Hepatocyte (in vitro differentiated cells): ENCODE measurements at regions not wholly inside any gene's neighbourhood (a gene's known extent, or its start where the extent isn't known, plus 50 kb on each side); places are given as distances from the start of the nearest gene placed in this dataset.

Source experiments
- DNase-seq: peaks from one replicate; pipeline ENCODE4 v3.0.0-alpha.2; 2016; ENCODE audit warnings: low spot score
- H2AFZ ChIP-seq: fragments of 200-600 bp; sonication (generic); 2 replicates; pipeline ENCODE4 v1.6.0; 2016; ENCODE audit warnings: antibody characterized with exemption, mild to moderate bottlenecking
- H3K27ac ChIP-seq: fragments of 200-600 bp; sonication (generic); 2 replicates; pipeline ENCODE4 v1.5.1; 2016; ENCODE audit warnings: mild to moderate bottlenecking
- H3K27me3 ChIP-seq: fragments of 200-600 bp; sonication (generic); 2 replicates; pipeline ENCODE4 v1.6.1; 2016
- H3K36me3 ChIP-seq: fragments of 200-600 bp; sonication (generic); replicated peaks from 2 replicates; pipeline ENCODE4 v1.5.1; 2016; ENCODE audit warnings: low read depth; ENCODE audit not compliant: insufficient read depth
- H3K4me1 ChIP-seq: fragments of 200-600 bp; sonication (generic); 2 replicates; pipeline ENCODE4 v1.5.1; 2016; ENCODE audit warnings: mild to moderate bottlenecking, moderate library complexity; ENCODE audit not compliant: insufficient read depth
- H3K4me2 ChIP-seq: fragments of 200-600 bp; sonication (generic); 2 replicates; pipeline ENCODE4 v1.6.0; 2016
- H3K4me3 ChIP-seq: fragments of 200-600 bp; sonication (generic); 2 replicates; pipeline ENCODE4 v1.5.1; 2016; ENCODE audit warnings: mild to moderate bottlenecking
- H3K79me2 ChIP-seq: fragments of 200-600 bp; sonication (generic); 2 replicates; pipeline ENCODE4 v1.6.0; 2017; ENCODE audit warnings: mild to moderate bottlenecking
- H3K9me2 ChIP-seq: fragments of 200-600 bp; sonication (generic); replicated peaks from 2 replicates; pipeline ENCODE4 v1.6.0; 2017; ENCODE audit warnings: mild to moderate bottlenecking; ENCODE audit not compliant: insufficient read depth
- H3K9me3 ChIP-seq: fragments of 200-600 bp; sonication (generic); 2 replicates; pipeline ENCODE4 v1.5.1; 2016; ENCODE audit warnings: low read depth, mild to moderate bottlenecking
- H4K20me1 ChIP-seq: fragments of 200-600 bp; sonication (generic); 2 replicates; pipeline ENCODE4 v1.6.0; 2016; ENCODE audit warnings: mild to moderate bottlenecking; ENCODE audit not compliant: insufficient read depth, poor library complexity, severe bottlenecking
- CTCF ChIP-seq: fragments of 200-600 bp; sonication (generic); IDR thresholded peaks from 2 replicates; pipeline ENCODE4 v1.5.1; 2016; ENCODE audit warnings: antibody characterized with exemption, mild to moderate bottlenecking; ENCODE audit not compliant: poor library complexity
- EZH2 ChIP-seq: fragments of 200-600 bp; sonication (generic); IDR thresholded peaks from 2 replicates; pipeline ENCODE4 v1.6.1; 2016; ENCODE audit warnings: antibody characterized with exemption, mild to moderate bottlenecking, borderline replicate concordance
- EZH2phosphoT487 ChIP-seq: fragments of 200-600 bp; sonication (generic); IDR thresholded peaks from one replicate; pipeline ENCODE4 v1.6.1; 2018; ENCODE audit warnings: antibody characterized with exemption, mild to moderate bottlenecking, low read depth, moderate library complexity; ENCODE audit not compliant: unreplicated experiment, severe bottlenecking
- WGBS: methylation state at CpG from one replicate; pipeline ENCODE4 v1.1.6; 2016; ENCODE audit warnings: low lambda C conversion rate; ENCODE audit errors: missing lambda C conversion rate; 5-methylcytosine and 5-hydroxymethylcytosine counted together

GRCh38 chr1:80441664-80442063 is 1359.1 kb upstream of the ADGRL2 start:
- Histone ChIP-seq H3K4me3 (no peak overlapping the region), H4K20me1 (no peaks in the 10 kb centered on the region), H3K4me2 (no peak overlapping the region), H2AFZ (no peak overlapping the region), H3K4me1 (no peaks in the 10 kb centered on the region), H3K36me3 (no peaks in the 10 kb centered on the region), H3K9me3 (no peaks in the 10 kb centered on the region), H3K27ac (no peak overlapping the region), H3K27me3 (no peaks in the 10 kb centered on the region), H3K9me2 (no peaks in the 10 kb centered on the region), H3K79me2 (no peaks in the 10 kb centered on the region)
- DNase-seq, result no peak
- TF ChIP-seq CTCF, result no peak
- no peak for TF ChIP-seq EZH2phosphoT487
- no peak for TF ChIP-seq EZH2
- 80% methylated on average over 7 of the region's 7 CpGs for WGBS

GRCh38 chr1:80436851-80437250 is 1363.9 kb upstream of the ADGRL2 start:
- no peak for DNase-seq
- no peaks in the 10 kb centered on the region for H3K79me2 ChIP-seq
- TF ChIP-seq EZH2 (no peak), EZH2phosphoT487 (no peak), CTCF (no peak)
- H3K9me3 ChIP-seq, result no peaks in the 10 kb centered on the region
- H3K27ac ChIP-seq, result no peak overlapping the region
- no peak overlapping the region for H2AFZ ChIP-seq
- H3K4me2 ChIP-seq, result no peak overlapping the region
- H3K27me3 ChIP-seq, result no peaks in the 10 kb centered on the region
- H3K9me2 ChIP-seq, result no peaks in the 10 kb centered on the region
- no peaks in the 10 kb centered on the region for H3K36me3 ChIP-seq
- no peak overlapping the region for H3K4me3 ChIP-seq
- no peaks in the 10 kb centered on the region for H3K4me1 ChIP-seq
- no peaks in the 10 kb centered on the region for H4K20me1 ChIP-seq
- WGBS, result 94% methylated on average over 1 of the region's 1 CpG

- Histone ChIP-seq H3K79me2 (no peaks in the 10 kb centered on the region), H4K20me1 (no peaks in the 10 kb centered on the region), H3K9me3 (peaks cover 4% of the 10 kb centered on the region), H3K4me1 (no peaks in the 10 kb centered on the region), H3K4me2 (no peak overlapping the region), H3K36me3 (no peaks in the 10 kb centered on the region), H3K4me3 (no peak overlapping the region), H2AFZ (no peak overlapping the region), H3K27ac (no peak overlapping the region), H3K27me3 (no peaks in the 10 kb centered on the region), H3K9me2 (no peaks in the 10 kb centered on the region)
- 97% methylated on average over 3 of the region's 3 CpGs for WGBS
- no peak for DNase-seq
- TF ChIP-seq EZH2 (no peak), EZH2phosphoT487 (no peak), CTCF (no peak)
These were observed 1372.9 kb upstream of the ADGRL2 start for GRCh38 chr1:80427881-80428280.

GRCh38 chr1:80424249-80424648 is 1376.5 kb upstream of the ADGRL2 start:
- Histone ChIP-seq H3K4me1 (no peaks in the 10 kb centered on the region), H3K4me2 (no peak overlapping the region), H3K36me3 (no peaks in the 10 kb centered on the region), H3K27ac (no peak overlapping the region), H2AFZ (no peak overlapping the region), H3K79me2 (no peaks in the 10 kb centered on the region), H3K9me2 (no peaks in the 10 kb centered on the region), H4K20me1 (no peaks in the 10 kb centered on the region), H3K27me3 (no peaks in the 10 kb centered on the region), H3K9me3 (no peaks in the 10 kb centered on the region), H3K4me3 (no peak overlapping the region)
- TF ChIP-seq EZH2 (no peak), CTCF (no peak), EZH2phosphoT487 (no peak)
- 81% methylated on average over 1 of the region's 1 CpG for WGBS
- DNase-seq, result no peak
